GM18508 (cell line): ENCODE measurements at regions not wholly inside any gene's neighbourhood (a gene's known extent, or its start where the extent isn't known, plus 50 kb on each side); places are given as distances from the start of the nearest gene placed in this dataset.

Source experiments
- ATAC-seq: cut with Tn5 transposase; IDR thresholded peaks from one replicate; pipeline ENCODE4 v1.9.1; 2021; ENCODE audit warnings: moderate number of reproducible peaks; ENCODE audit not compliant: insufficient read depth, unreplicated experiment

- ATAC-seq: no peak
These were observed 210.4 kb downstream of the SPTSSA start for GRCh38 chr14:34251662-34252061.

DNA sequence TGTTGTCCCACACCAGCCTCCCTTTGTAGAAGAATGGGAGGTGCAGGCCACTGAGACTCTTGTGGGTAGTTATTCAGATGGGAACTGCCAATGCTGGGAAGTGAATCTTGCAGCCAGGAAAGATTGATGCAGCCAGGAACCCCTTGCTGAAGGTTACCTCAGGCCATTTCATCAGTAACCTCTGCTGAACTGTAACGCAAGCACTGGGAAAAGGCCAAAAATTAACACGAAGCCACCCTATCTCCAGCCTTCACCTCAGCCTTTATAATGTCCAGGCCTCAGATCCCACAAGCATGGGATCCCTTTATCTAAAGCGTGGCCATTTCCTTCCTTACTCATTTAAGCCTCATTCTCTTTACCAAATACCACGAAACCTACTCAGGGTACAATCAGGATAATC lies 211.1 kb downstream of the SPTSSA start:
- ATAC-seq: no peak

DNA sequence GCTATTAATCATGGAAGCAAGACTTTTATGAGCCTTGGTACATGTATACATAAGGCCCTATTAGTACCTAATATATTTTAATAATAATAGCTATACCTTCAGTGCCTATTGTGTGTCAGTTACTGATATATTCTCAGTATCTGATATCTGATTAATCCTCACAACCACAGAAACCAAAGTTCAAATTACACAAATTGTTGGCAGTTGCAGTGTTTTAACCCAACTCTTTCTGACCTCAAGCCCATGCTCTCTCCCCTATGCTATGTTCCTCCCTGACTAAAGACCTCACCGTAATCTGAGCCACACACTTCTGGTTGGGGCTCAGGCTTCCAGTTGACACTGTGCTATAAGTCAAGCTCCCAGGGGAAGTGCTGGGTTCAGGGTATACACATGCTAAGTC lies 214.4 kb downstream of the SPTSSA start:
- ATAC-seq: no peak

DNA sequence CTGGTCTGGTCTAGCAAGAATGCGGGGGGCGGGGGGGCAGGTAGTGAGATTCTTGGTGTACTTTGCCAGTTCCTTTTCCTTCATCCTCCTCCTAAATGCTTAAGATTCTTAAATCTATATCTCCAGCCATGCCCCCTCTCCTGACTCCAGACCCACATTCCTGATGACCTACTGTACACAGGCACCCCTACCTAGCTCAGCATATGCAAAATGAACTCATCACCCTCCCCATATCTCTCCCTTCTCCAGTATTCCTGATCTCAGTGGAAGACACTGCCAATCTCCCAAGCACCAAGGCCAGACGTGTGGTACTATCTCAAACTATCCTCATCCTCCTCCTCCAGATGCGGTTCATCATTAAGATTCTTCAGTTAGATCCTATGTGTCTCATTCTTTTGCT lies 215.8 kb downstream of the SPTSSA start:
- ATAC-seq: no peak

DNA sequence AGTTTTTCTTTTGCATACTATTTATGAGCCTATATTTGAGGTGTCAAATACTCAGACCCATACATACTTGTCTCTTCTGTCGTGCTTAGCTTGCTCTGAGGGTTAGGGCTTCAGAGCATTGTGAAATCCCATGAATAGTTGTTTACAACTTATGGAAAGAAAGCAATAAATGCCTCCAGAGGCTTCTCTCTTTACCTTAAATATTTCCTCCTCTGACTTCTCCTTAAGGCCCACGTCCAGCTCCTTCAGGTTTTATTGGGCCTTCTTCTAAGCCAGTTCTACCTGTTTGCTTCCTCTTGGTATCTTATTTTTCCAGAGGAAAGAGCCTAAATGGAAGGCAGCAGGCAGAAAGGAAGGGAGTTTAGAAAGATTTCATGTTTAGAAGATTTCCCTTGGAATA lies 218.6 kb downstream of the SPTSSA start:
- no peak for ATAC-seq

GRCh38 chr14:34243001-34243400 lies 219.0 kb downstream of the SPTSSA start:
- no peak for ATAC-seq

- no peak for ATAC-seq
These were observed 220.8 kb downstream of the SPTSSA start for GRCh38 chr14:34241185-34241711.

DNA sequence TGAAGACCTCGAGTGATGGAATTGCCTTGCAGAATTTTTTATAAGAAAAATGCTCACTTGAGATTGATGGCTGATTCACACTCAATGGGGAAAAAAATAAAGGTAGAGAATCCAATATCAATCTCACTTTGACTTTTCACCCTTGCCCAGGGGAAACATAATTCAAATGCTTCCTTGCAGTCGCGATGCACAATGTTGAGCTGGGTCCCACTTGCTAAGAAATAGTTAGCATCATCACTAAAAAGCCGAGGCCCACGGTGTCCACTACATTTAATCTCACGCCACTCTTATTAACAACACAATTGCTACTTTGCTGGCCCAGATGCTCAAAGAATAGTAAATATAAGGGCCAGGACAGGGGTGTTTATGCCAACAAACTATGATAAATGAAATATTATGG lies 223.4 kb downstream of the SPTSSA start:
- no peak for ATAC-seq

DNA sequence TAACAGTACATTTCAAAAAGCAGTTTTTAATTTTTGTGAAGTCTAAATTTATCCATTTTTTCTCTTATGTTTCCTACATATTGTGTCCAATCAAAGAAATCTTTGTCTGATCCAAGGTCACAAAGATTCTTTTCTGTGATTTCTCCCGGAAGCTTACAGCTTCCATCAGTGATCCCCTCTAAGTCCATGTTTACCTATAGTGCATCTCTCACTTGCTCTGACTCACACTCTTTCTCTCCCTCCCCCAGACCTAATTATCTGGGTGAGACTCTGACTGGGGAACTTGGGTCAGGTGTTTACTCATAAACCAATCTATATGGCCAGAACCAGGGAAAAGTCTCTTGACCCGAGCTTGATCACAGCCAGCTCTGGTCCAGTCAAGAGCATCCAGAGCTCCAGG lies 224.4 kb downstream of the SPTSSA start:
- no peak for ATAC-seq

- ATAC-seq: no peak
These were observed 225.0 kb downstream of the SPTSSA start for GRCh38 chr14:34237081-34237480.

DNA sequence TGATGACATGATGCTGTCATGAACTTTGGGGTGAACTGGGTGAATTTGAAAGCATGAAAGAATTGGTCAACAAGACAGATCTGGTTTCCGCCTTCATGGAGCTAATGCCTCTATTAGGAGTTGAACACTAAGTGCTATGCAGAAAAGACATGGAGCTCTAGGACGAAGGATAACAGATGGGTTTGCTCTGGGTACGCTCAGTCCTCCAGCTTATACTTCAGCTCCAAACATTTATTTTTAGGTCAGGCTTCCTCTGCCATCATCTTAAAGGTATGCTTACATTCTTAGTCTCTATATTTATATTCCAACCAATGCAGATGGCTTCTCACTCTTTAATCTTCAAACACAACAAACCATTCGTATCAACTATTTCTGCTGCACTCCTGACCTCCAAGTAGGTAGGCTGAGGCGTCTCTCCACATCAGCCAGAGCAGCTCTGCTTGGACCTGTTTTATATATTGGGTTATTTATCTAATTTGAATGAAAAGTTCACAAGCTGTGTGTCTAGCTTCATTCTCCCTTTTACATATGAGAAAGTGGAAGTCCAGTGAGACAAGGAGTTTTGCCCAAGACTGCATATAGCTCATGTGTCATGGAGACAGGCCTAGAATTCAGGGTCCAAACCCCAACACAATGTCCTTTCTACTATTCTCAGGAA lies 226.3 kb downstream of the SPTSSA start:
- ATAC-seq: no peak

DNA sequence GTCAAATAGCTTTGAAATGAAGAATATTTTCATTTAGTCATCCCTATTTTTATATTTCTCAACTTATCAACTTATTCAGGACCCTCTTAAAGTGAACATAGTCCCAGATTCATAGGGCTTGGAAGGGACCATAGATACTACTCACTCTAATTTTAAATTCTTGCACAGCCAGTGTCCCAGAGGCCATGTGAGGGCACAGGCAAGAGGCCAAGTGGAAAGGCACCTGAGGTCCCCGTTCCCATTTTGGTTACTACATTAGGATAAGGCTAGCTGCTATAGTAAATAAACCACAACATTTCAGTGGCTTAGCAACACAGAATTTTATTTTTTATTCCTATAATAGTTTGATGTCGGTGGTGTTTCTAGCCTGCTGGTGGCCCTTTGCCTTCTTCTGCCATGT lies 227.8 kb downstream of the SPTSSA start:
- ATAC-seq: no peak

GRCh38 chr14:34233619-34234018 lies 228.4 kb downstream of the SPTSSA start:
- ATAC-seq: no peak

- ATAC-seq: no peak
These were observed 229.2 kb downstream of the SPTSSA start for GRCh38 chr14:34232790-34233189.

- no peak for ATAC-seq
These were observed 230.4 kb downstream of the SPTSSA start for GRCh38 chr14:34231626-34232025.

GRCh38 chr14:34229140-34229539 lies 232.9 kb downstream of the SPTSSA start:
- ATAC-seq: no peak

- ATAC-seq: no peak
These were observed 233.4 kb downstream of the SPTSSA start for GRCh38 chr14:34228650-34228976.

DNA sequence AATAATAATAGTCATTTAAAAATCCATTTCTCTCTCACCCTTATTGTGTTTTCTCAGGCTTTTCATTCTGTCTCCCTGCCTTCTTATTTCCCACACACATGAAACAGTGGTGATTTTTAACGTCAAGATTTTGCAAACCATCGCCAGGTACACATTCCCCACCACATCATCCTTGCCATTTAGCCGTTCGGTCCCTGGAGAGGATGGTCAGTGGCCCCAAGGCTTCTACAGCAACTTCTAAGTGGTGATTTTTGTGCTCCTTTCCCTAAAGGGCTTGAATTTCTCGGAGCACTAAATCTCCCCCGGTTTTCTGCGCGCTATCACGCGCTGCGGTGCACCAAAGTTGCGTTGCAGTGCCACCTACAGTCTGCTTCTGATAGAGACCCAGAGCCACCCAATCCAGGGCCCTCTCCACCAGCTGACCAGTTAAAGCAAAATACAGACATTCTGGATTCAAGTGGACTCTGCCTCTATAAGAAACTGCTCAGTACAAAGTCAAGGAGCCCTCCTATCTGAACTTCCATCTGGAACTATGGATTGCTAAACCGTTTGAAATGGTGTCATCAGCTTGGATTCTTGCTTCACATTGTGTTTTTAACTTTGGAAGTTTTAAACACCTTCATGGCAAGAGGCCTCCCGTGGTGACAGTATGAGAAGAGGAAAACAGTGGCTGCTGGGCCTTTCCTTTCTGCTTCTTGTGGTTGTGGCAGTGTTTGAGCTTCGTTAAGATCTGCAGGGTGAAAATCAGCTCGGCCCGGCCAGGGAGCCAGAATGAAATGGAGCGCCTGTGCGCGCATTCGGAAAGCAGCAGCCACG lies 234.0 kb downstream of the SPTSSA start:
- ATAC-seq: no peak

GRCh38 chr14:34224221-34224620 lies 237.8 kb downstream of the SPTSSA start:
- no peak for ATAC-seq

GRCh38 chr14:34223373-34224148 lies 238.5 kb downstream of the SPTSSA start:
- no peak for ATAC-seq

DNA sequence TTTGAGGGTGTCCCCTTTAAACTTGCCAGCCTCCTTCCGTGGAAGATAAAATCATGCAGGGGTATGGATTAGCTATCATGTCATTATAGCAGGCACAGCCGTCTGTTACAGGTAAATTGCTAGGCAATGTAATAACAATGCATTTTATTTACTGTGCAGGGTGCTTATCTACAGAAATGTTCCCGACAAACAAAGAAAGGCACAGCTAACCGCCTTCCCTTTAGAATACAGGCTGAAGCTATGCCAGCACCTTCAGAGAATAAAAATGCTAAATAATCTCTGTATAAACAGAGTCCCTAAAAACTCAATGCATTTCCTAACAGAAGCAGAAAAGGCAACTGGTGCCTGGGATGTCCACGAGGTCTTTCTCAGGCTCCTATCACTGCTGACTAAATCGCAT lies 239.2 kb downstream of the SPTSSA start:
- ATAC-seq: no peak
